ENCODE measurements at regions not wholly inside any gene's neighbourhood (a gene's known extent, or its start where the extent isn't known, plus 50 kb on each side); places are given as distances from the start of the nearest gene placed in this dataset.

GRCh38 chr2:22336414-22336813, 1048.6 kb upstream of the KLHL29 start:
- Histone ChIP-seq H3K4me3 (ENCODE audit: insufficient read depth, low read depth, low read length) (no peak overlapping the region), H3K36me3 (replicated peaks; ENCODE audit: control insufficient read depth, insufficient read depth, low read length) (no peaks in the 10 kb centered on the region), H3K27me3 (ENCODE audit: control insufficient read depth, insufficient read depth, low read length) (no peaks in the 10 kb centered on the region)
- no peak for DNase-seq

- H3K36me3 ChIP-seq (replicated peaks; ENCODE audit: control insufficient read depth, insufficient read depth, low read length): no peaks in the 10 kb centered on the region
- no peaks in the 10 kb centered on the region for H3K27me3 ChIP-seq (ENCODE audit: control insufficient read depth, insufficient read depth, low read length)
- DNase-seq: no peak
- H3K4me3 ChIP-seq (ENCODE audit: insufficient read depth, low read depth, low read length): no peak overlapping the region
Measured at GRCh38 chr2:22340716-22341115, 1044.3 kb upstream of the KLHL29 start.

- H3K36me3 ChIP-seq (replicated peaks; ENCODE audit: control insufficient read depth, insufficient read depth, low read length): no peaks in the 10 kb centered on the region
- no peaks in the 10 kb centered on the region for H3K27me3 ChIP-seq (ENCODE audit: control insufficient read depth, insufficient read depth, low read length)
- DNase-seq: no peak
- H3K4me3 ChIP-seq (ENCODE audit: insufficient read depth, low read depth, low read length): no peak overlapping the region
Measured at GRCh38 chr2:22347306-22347705, 1037.7 kb upstream of the KLHL29 start.

GRCh38 chr2:22350621-22351020, 1034.4 kb upstream of the KLHL29 start:
- Histone ChIP-seq H3K36me3 (replicated peaks; ENCODE audit: control insufficient read depth, insufficient read depth, low read length) (no peaks in the 10 kb centered on the region), H3K4me3 (ENCODE audit: insufficient read depth, low read depth, low read length) (no peak overlapping the region), H3K27me3 (ENCODE audit: control insufficient read depth, insufficient read depth, low read length) (no peaks in the 10 kb centered on the region)
- no peak for DNase-seq

- no peaks in the 10 kb centered on the region for H3K27me3 ChIP-seq (ENCODE audit: control insufficient read depth, insufficient read depth, low read length)
- no peak overlapping the region for H3K4me3 ChIP-seq (ENCODE audit: insufficient read depth, low read depth, low read length)
- DNase-seq: peak; percentile 28
- no peaks in the 10 kb centered on the region for H3K36me3 ChIP-seq (replicated peaks; ENCODE audit: control insufficient read depth, insufficient read depth, low read length)
Measured at GRCh38 chr2:22355816-22356433, 1029.1 kb upstream of the KLHL29 start.

GRCh38 chr2:22359071-22359672, 1025.8 kb upstream of the KLHL29 start:
- Histone ChIP-seq H3K36me3 (replicated peaks; ENCODE audit: control insufficient read depth, insufficient read depth, low read length) (no peaks in the 10 kb centered on the region), H3K4me3 (ENCODE audit: insufficient read depth, low read depth, low read length) (no peak overlapping the region), H3K27me3 (ENCODE audit: control insufficient read depth, insufficient read depth, low read length) (no peaks in the 10 kb centered on the region)
- no peak for DNase-seq

GRCh38 chr2:22360735-22361374, 1024.1 kb upstream of the KLHL29 start:
- H3K4me3 ChIP-seq (ENCODE audit: insufficient read depth, low read depth, low read length): no peak overlapping the region
- H3K27me3 ChIP-seq (ENCODE audit: control insufficient read depth, insufficient read depth, low read length): no peaks in the 10 kb centered on the region
- no peak for DNase-seq
- H3K36me3 ChIP-seq (replicated peaks; ENCODE audit: control insufficient read depth, insufficient read depth, low read length): no peaks in the 10 kb centered on the region

GRCh38 chr2:22361571-22361970, 1023.4 kb upstream of the KLHL29 start:
- no peak overlapping the region for H3K4me3 ChIP-seq (ENCODE audit: insufficient read depth, low read depth, low read length)
- no peaks in the 10 kb centered on the region for H3K27me3 ChIP-seq (ENCODE audit: control insufficient read depth, insufficient read depth, low read length)
- H3K36me3 ChIP-seq (replicated peaks; ENCODE audit: control insufficient read depth, insufficient read depth, low read length): no peaks in the 10 kb centered on the region
- DNase-seq: no peak

GRCh38 chr2:22375096-22375495, 1009.9 kb upstream of the KLHL29 start:
- Histone ChIP-seq H3K36me3 (replicated peaks; ENCODE audit: control insufficient read depth, insufficient read depth, low read length) (no peaks in the 10 kb centered on the region), H3K4me3 (ENCODE audit: insufficient read depth, low read depth, low read length) (no peak overlapping the region), H3K27me3 (ENCODE audit: control insufficient read depth, insufficient read depth, low read length) (no peaks in the 10 kb centered on the region)
- DNase-seq: no peak

GRCh38 chr2:22377268-22377667, 1007.7 kb upstream of the KLHL29 start:
- DNase-seq: no peak
- Histone ChIP-seq H3K36me3 (replicated peaks; ENCODE audit: control insufficient read depth, insufficient read depth, low read length) (no peaks in the 10 kb centered on the region), H3K27me3 (ENCODE audit: control insufficient read depth, insufficient read depth, low read length) (no peaks in the 10 kb centered on the region), H3K4me3 (ENCODE audit: insufficient read depth, low read depth, low read length) (no peak overlapping the region)

GRCh38 chr2:22382479-22383169, 1002.4 kb upstream of the KLHL29 start:
- Histone ChIP-seq H3K27me3 (ENCODE audit: control insufficient read depth, insufficient read depth, low read length) (no peaks in the 10 kb centered on the region), H3K36me3 (replicated peaks; ENCODE audit: control insufficient read depth, insufficient read depth, low read length) (no peaks in the 10 kb centered on the region), H3K4me3 (ENCODE audit: insufficient read depth, low read depth, low read length) (no peak overlapping the region)
- no peak for DNase-seq

- no peak for DNase-seq
- no peaks in the 10 kb centered on the region for H3K36me3 ChIP-seq (replicated peaks; ENCODE audit: control insufficient read depth, insufficient read depth, low read length)
- H3K27me3 ChIP-seq (ENCODE audit: control insufficient read depth, insufficient read depth, low read length): no peaks in the 10 kb centered on the region
- H3K4me3 ChIP-seq (ENCODE audit: insufficient read depth, low read depth, low read length): no peak overlapping the region
Measured at GRCh38 chr2:22397847-22398246, 987.1 kb upstream of the KLHL29 start.

- no peaks in the 10 kb centered on the region for H3K27me3 ChIP-seq (ENCODE audit: control insufficient read depth, insufficient read depth, low read length)
- no peak for DNase-seq
- H3K36me3 ChIP-seq (replicated peaks; ENCODE audit: control insufficient read depth, insufficient read depth, low read length): no peaks in the 10 kb centered on the region
- no peak overlapping the region for H3K4me3 ChIP-seq (ENCODE audit: insufficient read depth, low read depth, low read length)
Measured at GRCh38 chr2:22403748-22404147, 981.2 kb upstream of the KLHL29 start.

GRCh38 chr2:22406625-22407024, 978.4 kb upstream of the KLHL29 start:
- Histone ChIP-seq H3K4me3 (ENCODE audit: insufficient read depth, low read depth, low read length) (no peak overlapping the region), H3K36me3 (replicated peaks; ENCODE audit: control insufficient read depth, insufficient read depth, low read length) (no peaks in the 10 kb centered on the region)
- DNase-seq: no peak

GRCh38 chr2:22420076-22420475, 964.9 kb upstream of the KLHL29 start:
- H3K36me3 ChIP-seq (replicated peaks; ENCODE audit: control insufficient read depth, insufficient read depth, low read length): no peaks in the 10 kb centered on the region
- no peaks in the 10 kb centered on the region for H3K27me3 ChIP-seq (ENCODE audit: control insufficient read depth, insufficient read depth, low read length)
- DNase-seq: no peak
- no peak overlapping the region for H3K4me3 ChIP-seq (ENCODE audit: insufficient read depth, low read depth, low read length)

More at GRCh38 chr2:22406625-22407024, 978.4 kb upstream of the KLHL29 start:
- no peaks in the 10 kb centered on the region for H3K27me3 ChIP-seq (ENCODE audit: control insufficient read depth, insufficient read depth, low read length)

Data from H7 (cell line).